ENCODE measurements at regions not wholly inside any gene's neighbourhood (a gene's known extent, or its start where the extent isn't known, plus 50 kb on each side); places are given as distances from the start of the nearest gene placed in this dataset.

GRCh38 chr12:93015871-93016751, 87.0 kb upstream of the EEA1 start (continued):
- no peak for TF ChIP-seq RCOR1 (IDR thresholded peaks at IDR 0.05; ENCODE audit: insufficient replicate concordance, low read length)

- ChIA-PET CTCF (interaction anchor here (0.6 kb wide), 1 partner anchor 225 kb away, joined by 3 read pairs; no protein-coding TSS in a partner anchor), POLR2A (ENCODE audit: unreplicated experiment) (no interaction called here)
- Histone ChIP-seq H3K4me3 (ENCODE audit: insufficient read depth, low read depth, low read length) (no peak overlapping the region), H2BK15ac (ENCODE audit: low read depth, low read length) (no peak overlapping the region), H3K27ac (ENCODE audit: insufficient read depth, low read length) (no peak overlapping the region), H2AK5ac (ENCODE audit: low read depth, low read length) (no peak overlapping the region), H3K4me1 (ENCODE audit: control insufficient read depth, insufficient read depth, low read length) (peaks cover 3% of the 10 kb centered on the region; the same call in 1 of the 2 replicates), H3K23ac (ENCODE audit: low read depth, low read length) (no peak overlapping the region), H3K36me3 (ENCODE audit: control insufficient read depth, insufficient read depth, low read length) (no peaks in the 10 kb centered on the region), H2AFZ (replicated peaks; ENCODE audit: low read length, poor library complexity) (no peak overlapping the region), H2AK9ac (replicated peaks; ENCODE audit: low read depth, low read length, poor library complexity) (no peak overlapping the region), H3K9me3 (ENCODE audit: control insufficient read depth, insufficient read depth, low read length) (no peaks in the 10 kb centered on the region), H3K79me1 (ENCODE audit: low read depth in 1 of 2, low read length in 2 of 2) (no peaks in the 10 kb centered on the region), H3K9me1 (ENCODE audit: insufficient read depth, low read length) (peaks cover 3% of the 10 kb centered on the region), H4K91ac (ENCODE audit: insufficient read depth, low read depth, low read length) (no peak overlapping the region), H3K14ac (replicated peaks; ENCODE audit: low read depth, low read length) (no peak overlapping the region), H3K4ac (ENCODE audit: low read depth, low read length) (no peak overlapping the region), H2BK5ac (ENCODE audit: low read depth, low read length, poor library complexity, severe bottlenecking) (no peak overlapping the region), H4K20me1 (ENCODE audit: insufficient read depth, low read length) (no peaks in the 10 kb centered on the region), H3K9ac (ENCODE audit: low read depth, low read length) (no peak overlapping the region), H2BK20ac (ENCODE audit: low read depth, low read length) (no peak overlapping the region), H4K8ac (ENCODE audit: low read depth in 2 of 2, low read length in 2 of 2) (no peak overlapping the region), H3K4me2 (ENCODE audit: low read depth, low read length) (no peak overlapping the region), H3K18ac (ENCODE audit: low read depth, low read length) (no peak overlapping the region), H2BK120ac (ENCODE audit: low read depth, low read length) (no peak overlapping the region), H3K56ac (ENCODE audit: extremely low read depth, insufficient read depth, low read length) (no peak overlapping the region), H3K27me3 (ENCODE audit: control insufficient read depth, insufficient read depth, low read length) (no peaks in the 10 kb centered on the region), H4K5ac (ENCODE audit: low read depth, low read length) (no peak overlapping the region)
- no TSS peak for BruUV-seq (replicated peaks)
- dilution Hi-C loops (cut with HindIII; ENCODE audit: low sequenced_read_pairs, unreplicated experiment), result no loop called here
- ATAC-seq (ENCODE audit: low read depth), result no peak
- intact Hi-C loops (cut with micrococcal nuclease), result no loop called here
- DNase-seq, result no peak
- WGBS, 2 experiments (ENCODE audit: extremely low coverage in 2 of 2, insufficient read length in 1 of 2), result no CpG with 5 or more reads among the region's 4 CpGs
- in situ Hi-C loops (cut with MboI; ENCODE audit: low sequenced_read_pairs), result no loop called here
- TF ChIP-seq MAZ (IDR thresholded peaks at IDR 0.05; ENCODE audit: borderline replicate concordance, low read depth, low read length), result no peak
- TF ChIP-seq CEBPB (IDR thresholded peaks at IDR 0.05; ENCODE audit: low read depth, low read length), result no peak
- TF ChIP-seq ELK1 (IDR thresholded peaks at IDR 0.05; ENCODE audit: borderline replicate concordance, low read depth, low read length), result no peak
- no peak for TF ChIP-seq RFX5 (IDR thresholded peaks at IDR 0.05; ENCODE audit: low read depth, low read length)
- TF ChIP-seq FOS (IDR thresholded peaks at IDR 0.05; ENCODE audit: low read depth, low read length), result no peak
- no peak for TF ChIP-seq CHD1 (IDR thresholded peaks at IDR 0.05; ENCODE audit: low read depth, low read length)
- no peak for TF ChIP-seq POLR2A (IDR thresholded peaks at IDR 0.05; ENCODE audit: low read depth, low read length)
- no peak for TF ChIP-seq RAD21 (IDR thresholded peaks at IDR 0.05; ENCODE audit: low read length)
- no peak for TF ChIP-seq NFE2L2 (IDR thresholded peaks at IDR 0.05; ENCODE audit: low read depth, low read length)
- no peak for TF ChIP-seq MAFK (IDR thresholded peaks at IDR 0.05; ENCODE audit: low read depth, low read length)
- no peak for TF ChIP-seq SMC3 (IDR thresholded peaks at IDR 0.05; ENCODE audit: low read depth, low read length)
- TF ChIP-seq CTCF (conservative IDR thresholded peaks at IDR 0.05; ENCODE audit: low read depth, low read length), result no peak
Observed at GRCh38 chr12:93016752-93017350, 87.8 kb upstream of the EEA1 start.

Data from IMR-90 (cell line).